ENCODE measurements at regions not wholly inside any gene's neighbourhood (a gene's known extent, or its start where the extent isn't known, plus 50 kb on each side); places are given as distances from the start of the nearest gene placed in this dataset.

DNA sequence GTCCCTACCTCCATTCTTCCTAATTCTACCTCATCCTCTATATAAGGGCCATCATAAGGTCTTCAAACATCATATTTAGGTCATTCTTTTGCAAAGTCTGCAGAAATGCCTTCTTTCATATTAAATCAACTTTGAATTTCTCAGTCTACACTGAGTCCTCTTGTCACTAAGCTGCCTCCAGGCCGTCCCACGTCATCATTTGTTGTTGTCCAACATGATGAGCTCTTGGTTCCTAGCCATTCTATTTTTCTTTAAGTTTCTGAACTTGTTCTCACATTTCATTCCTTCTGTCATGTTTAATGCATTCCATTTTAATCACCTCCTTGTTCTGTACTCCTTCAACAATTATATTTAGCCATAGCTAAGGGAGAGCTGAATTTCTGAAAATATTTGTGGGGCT lies 59.2 kb upstream of the PGR start:
- Histone ChIP-seq H3K27me3 (ENCODE audit: control insufficient read depth in 2 of 2, insufficient read depth in 2 of 2, low read length in 2 of 2) (no peaks in the 10 kb centered on the region), H3K4me1 (ENCODE audit: control insufficient read depth in 1 of 2, insufficient read depth in 2 of 2, low read length in 2 of 2) (no peaks in the 10 kb centered on the region), H3K4me2 (replicated peaks; ENCODE audit: extremely low read depth, low read length, poor library complexity, severe bottlenecking) (no peak overlapping the region), H3K79me2 (ENCODE audit: insufficient read depth, low read length) (no peaks in the 10 kb centered on the region), H3K4me3 (replicated peaks in 1 of 3; ENCODE audit: low read depth in 2 of 3, low read length in 3 of 3) (no peak overlapping the region), H3K27ac (ENCODE audit: low read depth in 1 of 2, low read length in 2 of 2) (no peak overlapping the region), H3K36me3 (replicated peaks in 1 of 2; ENCODE audit: control insufficient read depth in 1 of 2, insufficient read depth in 2 of 2, low read length in 2 of 2) (no peaks in the 10 kb centered on the region), H3K9me3 (replicated peaks in 1 of 2; ENCODE audit: control insufficient read depth in 1 of 2, insufficient read depth in 1 of 2, low read length in 2 of 2) (no peaks in the 10 kb centered on the region), H3K9ac (ENCODE audit: insufficient read depth, low read length, poor library complexity, severe bottlenecking) (no peak overlapping the region), H4K20me1 (ENCODE audit: insufficient read depth, low read length) (no peaks in the 10 kb centered on the region), H2AFZ (ENCODE audit: insufficient read depth, low read depth, low read length, poor library complexity, severe bottlenecking) (no peak overlapping the region)
- no peaks in the 10 kb centered on the region for H3K4me1 Mint-ChIP-seq
- no peak overlapping the region for H3K27ac Mint-ChIP-seq
- no peak for DNase-seq
- TF ChIP-seq, protein P1, sequence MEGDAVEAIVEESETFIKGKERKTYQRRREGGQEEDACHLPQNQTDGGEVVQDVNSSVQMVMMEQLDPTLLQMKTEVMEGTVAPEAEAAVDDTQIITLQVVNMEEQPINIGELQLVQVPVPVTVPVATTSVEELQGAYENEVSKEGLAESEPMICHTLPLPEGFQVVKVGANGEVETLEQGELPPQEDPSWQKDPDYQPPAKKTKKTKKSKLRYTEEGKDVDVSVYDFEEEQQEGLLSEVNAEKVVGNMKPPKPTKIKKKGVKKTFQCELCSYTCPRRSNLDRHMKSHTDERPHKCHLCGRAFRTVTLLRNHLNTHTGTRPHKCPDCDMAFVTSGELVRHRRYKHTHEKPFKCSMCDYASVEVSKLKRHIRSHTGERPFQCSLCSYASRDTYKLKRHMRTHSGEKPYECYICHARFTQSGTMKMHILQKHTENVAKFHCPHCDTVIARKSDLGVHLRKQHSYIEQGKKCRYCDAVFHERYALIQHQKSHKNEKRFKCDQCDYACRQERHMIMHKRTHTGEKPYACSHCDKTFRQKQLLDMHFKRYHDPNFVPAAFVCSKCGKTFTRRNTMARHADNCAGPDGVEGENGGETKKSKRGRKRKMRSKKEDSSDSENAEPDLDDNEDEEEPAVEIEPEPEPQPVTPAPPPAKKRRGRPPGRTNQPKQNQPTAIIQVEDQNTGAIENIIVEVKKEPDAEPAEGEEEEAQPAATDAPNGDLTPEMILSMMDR (IDR thresholded peaks at IDR 0.05) = no peak
- no peaks in the 10 kb centered on the region for H3K36me3 Mint-ChIP-seq
- H3K9me3 Mint-ChIP-seq = peaks cover 0 to 6% (median 1%) of the 10 kb centered on the region in 7 donors
- intact Hi-C loops (cut with micrococcal nuclease) = no loop called here
- 73% methylated on average over 2 of the region's 2 CpGs for WGBS (ENCODE audit: insufficient coverage)
- H3K4me3 Mint-ChIP-seq = no peak overlapping the region
- peaks cover 0 to 2% (median 2%) of the 10 kb centered on the region in 3 donors for H3K27me3 Mint-ChIP-seq (ENCODE audit: low read depth in 3 of 3)

DNA sequence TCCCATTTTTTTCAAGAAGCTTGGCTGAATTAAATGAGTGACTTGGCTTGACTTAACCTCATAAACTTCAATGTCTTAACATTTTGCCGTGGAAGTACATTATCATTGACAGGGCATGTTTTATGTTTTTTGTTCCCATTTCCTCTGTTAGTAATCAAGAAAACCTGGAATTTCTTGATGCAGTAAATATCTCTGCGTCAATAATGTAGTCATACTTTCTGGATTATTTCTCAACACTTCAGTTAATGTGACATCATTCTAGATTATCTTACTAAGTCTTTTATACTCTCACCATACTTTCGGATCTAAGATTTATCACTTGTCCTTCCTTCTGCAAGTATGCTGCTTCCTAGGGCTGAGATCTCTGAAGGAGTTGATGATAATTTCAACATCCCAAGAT lies 58.6 kb upstream of the PGR start:
- Histone ChIP-seq H3K4me2 (replicated peaks; ENCODE audit: extremely low read depth, low read length, poor library complexity, severe bottlenecking) (no peak overlapping the region), H3K4me3 (replicated peaks in 1 of 3; ENCODE audit: low read depth in 2 of 3, low read length in 3 of 3) (no peak overlapping the region), H4K20me1 (ENCODE audit: insufficient read depth, low read length) (no peaks in the 10 kb centered on the region), H3K36me3 (replicated peaks in 1 of 2; ENCODE audit: control insufficient read depth in 1 of 2, insufficient read depth in 2 of 2, low read length in 2 of 2) (no peaks in the 10 kb centered on the region), H3K27ac (ENCODE audit: low read depth in 1 of 2, low read length in 2 of 2) (no peak overlapping the region), H3K9me3 (replicated peaks in 1 of 2; ENCODE audit: control insufficient read depth in 1 of 2, insufficient read depth in 1 of 2, low read length in 2 of 2) (no peaks in the 10 kb centered on the region), H2AFZ (ENCODE audit: insufficient read depth, low read depth, low read length, poor library complexity, severe bottlenecking) (no peak overlapping the region), H3K79me2 (ENCODE audit: insufficient read depth, low read length) (no peaks in the 10 kb centered on the region), H3K27me3 (ENCODE audit: control insufficient read depth in 2 of 2, insufficient read depth in 2 of 2, low read length in 2 of 2) (no peaks in the 10 kb centered on the region), H3K9ac (ENCODE audit: insufficient read depth, low read length, poor library complexity, severe bottlenecking) (no peak overlapping the region), H3K4me1 (ENCODE audit: control insufficient read depth in 1 of 2, insufficient read depth in 2 of 2, low read length in 2 of 2) (no peaks in the 10 kb centered on the region)
- TF ChIP-seq, protein P1 (IDR thresholded peaks at IDR 0.05) = no peak
- Mint-ChIP-seq H3K27me3 (ENCODE audit: low read depth in 3 of 3) (peaks cover 0 to 2% (median 0%) of the 10 kb centered on the region in 3 donors), H3K4me1 (no peaks in the 10 kb centered on the region), H3K9me3 (peaks cover 0 to 6% (median 0%) of the 10 kb centered on the region in 7 donors), H3K36me3 (no peaks in the 10 kb centered on the region), H3K27ac (no peak overlapping the region), H3K4me3 (no peak overlapping the region)
- intact Hi-C loops (cut with micrococcal nuclease) = no loop called here
- DNase-seq = no peak
- WGBS (ENCODE audit: insufficient coverage) = 60% methylated on average over 1 of the region's 3 CpGs
